Fibroblast of pulmonary artery (primary cell): ENCODE measurements at regions not wholly inside any gene's neighbourhood (a gene's known extent, or its start where the extent isn't known, plus 50 kb on each side); places are given as distances from the start of the nearest gene placed in this dataset.

Experiments
- DNase-seq: peaks from one replicate; pipeline ENCODE4 v3.0.0-alpha.2; 2010; ENCODE audit warnings: low read depth
- H3K4me3 ChIP-seq: replicated peaks from 2 replicates; pipeline ENCODE4 v1.5.1; 2011; ENCODE audit warnings: low read depth, mild to moderate bottlenecking, control low read depth, low read length, moderate library complexity
- TF ChIP-seq, protein P1 (sequence below): IDR thresholded peaks from 2 replicates; pipeline ENCODE4 v1.5.1; 2011; ENCODE audit warnings: mild to moderate bottlenecking, control low read depth, low read length, inconsistent platforms; ENCODE audit errors: missing control alignments

DNA sequence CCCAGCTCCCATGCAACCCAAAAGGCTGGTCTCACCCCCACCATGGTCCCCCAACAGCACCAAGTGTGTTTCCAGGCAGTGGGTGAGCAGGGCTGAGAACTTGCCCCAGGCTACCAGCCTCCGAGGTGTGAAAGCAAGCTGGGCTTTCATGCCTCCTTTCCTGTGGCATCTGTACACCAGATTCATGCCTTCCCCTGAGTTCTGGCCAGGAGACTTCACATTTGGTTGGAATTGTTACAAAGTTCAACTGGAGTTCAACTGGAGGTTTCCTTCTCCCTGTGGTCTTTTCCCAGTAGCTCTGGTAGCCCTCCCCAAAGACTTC lies 77.6 kb upstream of the RAB40AL start:
- no peak overlapping the region for H3K4me3 ChIP-seq
- no peak for DNase-seq
- TF ChIP-seq, protein P1, sequence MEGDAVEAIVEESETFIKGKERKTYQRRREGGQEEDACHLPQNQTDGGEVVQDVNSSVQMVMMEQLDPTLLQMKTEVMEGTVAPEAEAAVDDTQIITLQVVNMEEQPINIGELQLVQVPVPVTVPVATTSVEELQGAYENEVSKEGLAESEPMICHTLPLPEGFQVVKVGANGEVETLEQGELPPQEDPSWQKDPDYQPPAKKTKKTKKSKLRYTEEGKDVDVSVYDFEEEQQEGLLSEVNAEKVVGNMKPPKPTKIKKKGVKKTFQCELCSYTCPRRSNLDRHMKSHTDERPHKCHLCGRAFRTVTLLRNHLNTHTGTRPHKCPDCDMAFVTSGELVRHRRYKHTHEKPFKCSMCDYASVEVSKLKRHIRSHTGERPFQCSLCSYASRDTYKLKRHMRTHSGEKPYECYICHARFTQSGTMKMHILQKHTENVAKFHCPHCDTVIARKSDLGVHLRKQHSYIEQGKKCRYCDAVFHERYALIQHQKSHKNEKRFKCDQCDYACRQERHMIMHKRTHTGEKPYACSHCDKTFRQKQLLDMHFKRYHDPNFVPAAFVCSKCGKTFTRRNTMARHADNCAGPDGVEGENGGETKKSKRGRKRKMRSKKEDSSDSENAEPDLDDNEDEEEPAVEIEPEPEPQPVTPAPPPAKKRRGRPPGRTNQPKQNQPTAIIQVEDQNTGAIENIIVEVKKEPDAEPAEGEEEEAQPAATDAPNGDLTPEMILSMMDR, result no peak

DNA sequence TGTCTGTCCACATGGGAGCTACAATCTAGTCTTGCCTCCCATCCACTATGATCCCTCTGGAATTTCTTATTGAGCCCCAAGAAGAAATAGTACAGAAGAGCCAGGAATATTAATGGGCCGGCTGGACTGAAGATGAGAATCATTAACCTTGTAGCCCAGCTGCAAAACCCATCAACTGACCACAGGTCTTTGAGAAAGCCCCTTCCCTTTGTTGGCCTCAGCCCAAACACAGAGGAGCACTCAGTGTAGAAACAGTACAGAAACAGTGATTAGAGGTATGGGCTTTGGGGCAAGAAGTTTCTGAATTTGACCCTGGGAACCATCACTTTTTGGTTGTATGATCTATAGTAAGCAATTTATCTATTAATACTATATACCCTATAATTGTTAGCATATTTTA lies 76.8 kb upstream of the RAB40AL start:
- DNase-seq, result no peak
- TF ChIP-seq, protein P1, result no peak
- H3K4me3 ChIP-seq, result no peak overlapping the region

DNA sequence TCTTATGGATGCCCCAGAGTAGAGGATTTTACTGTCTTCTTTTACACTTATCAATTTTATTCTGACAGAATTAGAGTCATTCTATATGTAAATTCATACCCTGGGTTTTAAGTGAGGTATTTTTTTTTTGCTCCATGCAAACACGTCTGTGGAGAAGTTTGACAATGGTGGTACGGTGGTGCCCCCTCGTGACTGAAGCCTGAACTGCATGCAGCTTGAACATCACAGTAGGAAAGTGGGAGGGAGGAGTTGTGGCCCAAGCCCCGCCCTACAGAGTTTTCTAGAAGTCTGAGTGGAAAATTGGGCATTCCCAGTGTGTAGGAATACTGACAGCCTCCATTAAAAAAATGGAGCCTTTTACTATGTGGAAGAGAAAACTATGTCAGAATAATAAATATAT lies 73.3 kb upstream of the RAB40AL start:
- TF ChIP-seq, protein P1, result peak; percentile 75
- DNase-seq, result peak; percentile 84
- H3K4me3 ChIP-seq, result no peak overlapping the region

DNA sequence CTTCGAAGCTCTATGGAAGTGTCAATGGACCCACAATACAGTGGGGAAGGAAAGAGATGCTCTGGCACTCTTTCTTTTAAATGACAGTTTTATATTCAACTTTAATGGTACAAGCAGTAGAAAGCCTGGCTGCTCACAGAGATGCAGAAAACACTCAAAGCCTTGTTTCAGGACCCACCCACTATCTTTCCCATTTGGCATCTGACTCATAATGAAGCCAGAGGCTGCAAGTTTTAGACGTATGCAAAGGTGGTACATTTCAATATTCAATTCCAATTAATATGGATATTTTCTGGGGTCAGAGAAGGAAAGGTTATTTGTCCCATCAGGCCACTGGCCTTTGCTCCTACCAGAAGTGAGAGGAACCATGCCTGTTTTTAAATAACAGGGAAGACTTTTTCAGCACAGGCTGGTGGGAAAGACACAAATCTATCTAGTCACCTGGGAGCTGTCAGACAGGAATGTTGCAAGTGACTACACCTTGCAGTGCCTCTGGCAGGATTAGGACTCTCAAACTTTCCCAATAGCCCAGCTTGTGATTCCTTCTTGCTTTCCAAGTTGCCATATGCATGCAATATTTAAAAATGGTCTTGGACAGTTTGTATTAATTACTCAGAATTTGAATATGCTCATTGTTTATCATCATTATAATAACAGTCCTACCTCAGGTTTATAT lies 70.0 kb upstream of the RAB40AL start:
- TF ChIP-seq, protein P1, result no peak
- no peak for DNase-seq
- no peak overlapping the region for H3K4me3 ChIP-seq

DNA sequence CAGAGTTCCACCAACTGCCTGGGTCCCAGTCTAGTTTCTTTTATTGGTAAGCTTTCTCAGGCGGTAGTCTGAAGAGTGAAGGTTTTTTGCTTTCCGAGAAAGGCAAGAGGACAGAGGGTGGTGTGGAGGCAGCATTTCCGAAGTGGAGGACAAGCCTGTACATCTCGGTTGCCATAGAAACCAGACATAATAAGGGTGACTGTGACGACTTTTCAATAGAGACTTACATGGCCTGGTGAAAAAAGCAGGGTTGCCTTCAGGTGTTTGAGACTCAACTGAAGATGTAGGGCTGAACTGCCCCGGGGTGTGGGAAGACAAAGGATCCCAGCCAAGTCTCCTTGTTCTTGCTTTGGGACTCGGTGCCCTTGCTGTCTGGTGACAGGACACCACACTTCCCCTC lies 53.6 kb upstream of the RAB40AL start:
- DNase-seq, result no peak
- TF ChIP-seq, protein P1, result no peak
- H3K4me3 ChIP-seq, result no peak overlapping the region
